Neural cell (in vitro differentiated cells): ENCODE measurements at regions not wholly inside any gene's neighbourhood (a gene's known extent, or its start where the extent isn't known, plus 50 kb on each side); places are given as distances from the start of the nearest gene placed in this dataset.
"Not testable (repeated sequence)": the region's sequence is repeated elsewhere in the genome, so short reads cannot be mapped to it uniquely, and the experiment has no call there.

Experiments used
- H2AFZ ChIP-seq: fragments of 200-600, 300-800 bp; sonication (generic), shearing (Covaris generic); 2 replicates; pipeline ENCODE4 v1.6.0; 2014; ENCODE audit warnings: low read depth, mild to moderate bottlenecking, antibody characterized with exemption, low read length, moderate library complexity
- H3F3A ChIP-seq: fragments of 200-600 bp; shearing (Covaris generic); 2 replicates; pipeline ENCODE4 v1.6.1; 2016; ENCODE audit warnings: mild to moderate bottlenecking, moderate library complexity, mixed read lengths, antibody characterized with exemption, low read length; ENCODE audit not compliant: insufficient read depth, poor library complexity, severe bottlenecking
- H3K27ac ChIP-seq: fragments of 200-600, 300-800 bp; sonication (generic), shearing (Covaris generic); 2 replicates; pipeline ENCODE4 v1.5.1; 2014; ENCODE audit warnings: mild to moderate bottlenecking, low read length, moderate library complexity
- H3K27me3 ChIP-seq: fragments of 300-800, 200-600 bp; sonication (generic), shearing (Covaris generic); 2 replicates; pipeline ENCODE4 v1.6.0; 2014; ENCODE audit warnings: mild to moderate bottlenecking, low read depth, low read length, moderate library complexity; ENCODE audit not compliant: insufficient read depth
- H3K36me3 ChIP-seq: fragments of 300-800, 200-600 bp; sonication (generic), shearing (Covaris generic); 2 replicates; pipeline ENCODE4 v1.5.1; 2014; ENCODE audit warnings: mild to moderate bottlenecking, antibody characterized with exemption, low read length, moderate library complexity; ENCODE audit not compliant: insufficient read depth
- H3K4me2 ChIP-seq: fragments of 300-800, 200-600 bp; sonication (generic), shearing (Covaris generic); 2 replicates; pipeline ENCODE4 v1.6.0; 2014; ENCODE audit warnings: mild to moderate bottlenecking, low read length
- H3K4me3 ChIP-seq: fragments of 300-800, 200-600 bp; sonication (generic), shearing (Covaris generic); 2 replicates; pipeline ENCODE4 v1.5.1; 2014; ENCODE audit warnings: mild to moderate bottlenecking, low read length, moderate library complexity
- H3K79me2 ChIP-seq: fragments of 200-600 bp; shearing (Covaris generic); replicated peaks from 2 replicates; pipeline ENCODE4 v1.6.0; 2014; ENCODE audit warnings: mild to moderate bottlenecking, low read length, moderate library complexity; ENCODE audit not compliant: insufficient read depth
- H3K9ac ChIP-seq: fragments of 300-800, 200-600 bp; sonication (generic), shearing (Covaris generic); 2 replicates; pipeline ENCODE4 v1.6.1; 2016; ENCODE audit warnings: mild to moderate bottlenecking, low read length, mixed read lengths
- H3K9me2 ChIP-seq: fragments of 200-600 bp; shearing (Covaris generic); 2 replicates; pipeline ENCODE4 v1.6.1; 2016; ENCODE audit warnings: mild to moderate bottlenecking, low read length, mixed read lengths; ENCODE audit not compliant: insufficient read depth
- H3K9me3 ChIP-seq: fragments of 200-600, 300-800 bp; sonication (generic), shearing (Covaris generic); 2 replicates; pipeline ENCODE4 v1.6.1; 2016; ENCODE audit warnings: mild to moderate bottlenecking, mixed run types, low read length, moderate library complexity, mixed read lengths
- H4K20me1 ChIP-seq: fragments of 200-600 bp; shearing (Covaris generic); 2 replicates; pipeline ENCODE4 v1.6.1; 2016; ENCODE audit warnings: mild to moderate bottlenecking, mixed run types; ENCODE audit not compliant: insufficient read depth
- small RNA-seq, 3 experiments: library from RNA; depleted of rRNA; stranded (forward); fragments of <200 nt; gene quantifications; one replicate each; pipeline ENCODE3, GENCODE V24; 2012

GRCh38 chr2:91685541-91685940 is 2994.1 kb downstream of the RPIA start:
- H3K9me3 ChIP-seq, H3K9ac ChIP-seq, H3F3A ChIP-seq, H2AFZ ChIP-seq, H3K9me2 ChIP-seq, H3K27me3 ChIP-seq, H3K4me2 ChIP-seq, H3K79me2 ChIP-seq, H4K20me1 ChIP-seq, H3K36me3 ChIP-seq, H3K4me3 ChIP-seq, H3K27ac ChIP-seq: not testable (repeated sequence)

- not testable (repeated sequence) for H3F3A ChIP-seq, H3K27ac ChIP-seq, H3K27me3 ChIP-seq, H3K9ac ChIP-seq, H4K20me1 ChIP-seq, H3K9me3 ChIP-seq, H3K9me2 ChIP-seq, H3K4me3 ChIP-seq, H3K4me2 ChIP-seq, H3K36me3 ChIP-seq, H2AFZ ChIP-seq, H3K79me2 ChIP-seq
These were observed 2994.6 kb downstream of the RPIA start for GRCh38 chr2:91686046-91686445.

Small RNAs in the stretch of these regions (small RNA-seq; reads per million reads assigned to genes)
- 0 reads per million in 3 experiments for gene AC233266.1
- gene RNA5SP100, result 0 reads per million in 3 experiments
